Heart right ventricle (tissue), 16 donors: ENCODE measurements at regions not wholly inside any gene's neighbourhood (a gene's known extent, or its start where the extent isn't known, plus 50 kb on each side); places are given as distances from the start of the nearest gene placed in this dataset.

Experiments
- ATAC-seq, 8 donors: fragments of 200-7000 bp; cut with Tn5 transposase; one replicate each; pipeline ENCODE4 v1.9.1; 2020; ENCODE audit warnings: mild to moderate bottlenecking in 8 of 8, moderate library complexity in 8 of 8, moderate number of reproducible peaks in 1 of 8
- DNase-seq, 2 donors: peaks; one replicate each; pipeline ENCODE4 v3.0.0-alpha.2; 2020
- H3K27ac ChIP-seq, 10 donors: fragments of 200-600 bp; sonication (generic) in 2 of 10; one replicate each; pipeline versions ENCODE4 v1.5.0 to v1.8.0; 2020 to 2022; ENCODE audit warnings: mild to moderate bottlenecking in 3 of 10
- H3K27me3 ChIP-seq, 7 donors: fragments of 200-600 bp; one replicate each; pipeline ENCODE4 v1.8.0; 2021 to 2022; ENCODE audit warnings: mild to moderate bottlenecking in 2 of 7
- H3K36me3 ChIP-seq, 9 donors: fragments of 200-600 bp; sonication (generic) in 1 of 9; one replicate each; pipeline versions ENCODE4 v1.5.0 to v1.8.0; 2020 to 2022; ENCODE audit warnings: mild to moderate bottlenecking in 2 of 9
- H3K4me1 ChIP-seq, 9 donors: fragments of 200-600 bp; sonication (generic) in 1 of 9; one replicate each; pipeline versions ENCODE4 v1.5.0 to v1.8.0; 2020 to 2022; ENCODE audit warnings: mild to moderate bottlenecking in 4 of 9
- H3K4me3 ChIP-seq, 10 donors: fragments of 200-600 bp; sonication (generic) in 2 of 10; one replicate each; pipeline versions ENCODE4 v1.5.0 to v1.8.0; 2020 to 2022; ENCODE audit warnings: mild to moderate bottlenecking in 7 of 10, moderate library complexity in 2 of 10
- H3K9me3 ChIP-seq, 11 donors: fragments of 200-600 bp in 10 of 11; sonication (generic) in 2 of 11; one replicate each; pipeline versions ENCODE4 v1.5.0 to v1.8.0; 2013 to 2022; ENCODE audit warnings: mild to moderate bottlenecking in 2 of 11, control low read depth in 1 of 11, moderate library complexity in 1 of 11
- CTCF ChIP-seq, 9 donors: fragments of 200-600 bp; sonication (generic) in 2 of 9; IDR thresholded peaks; one replicate each; pipeline versions ENCODE4 v1.5.0 to v1.8.0; 2021 to 2022; ENCODE audit warnings: antibody characterized with exemption in 9 of 9, mild to moderate bottlenecking in 5 of 9, moderate library complexity in 1 of 9
- WGBS, 2 donors: extraction: QIAGEN DNeasy Blood & Tissue Kit; methylation state at CpG; one replicate each; pipeline ENCODE4 v1.1.7; 2013; ENCODE audit warnings: inconsistent platforms in 1 of 2; 5-methylcytosine and 5-hydroxymethylcytosine counted together
- intact Hi-C, 10 donors: fragments of 100-400 bp; cut with DNase I; formaldehyde crosslinking; loops; one replicate each; pipeline versions ENCODE4 v1.11.1 to v1.14.2; 2022
- donor health status: Arrhythmogenic right ventricular cardiomyopathy.
- donor health status: ischemic (EF 13 %, LVEDD 7.1; RV severe dilation, severe dysfunction).
- donor health status: healthy with polysubstance abuse.
- donor health status: DM: no; HTN: yes; CAD: no.
- donor health status: DM: no; HTN: no; CAD: no.
- donor health status: ischemic (EF 25% LVEDD 6.9; RV normal size, moderate dysfunction).
- donor health status: ischemic (EF 25% LVEDD 5.7; RV mildly dilated, moderate dysfunction).
- donor health status: healthy.
- donor health status: DM: yes; HTN: yes; CAD: no.
- donor health status: Ischemic cardiomyopathy.
- donor health status: ischemic (EF 35%, LVEDD 5.7; RV mildly dilated, moderate dysfunction).
- donor health status: nonischemic (EF 11% LVEDD 7.7; RV severe dilation, severe dysfunction).
- donor health status: DM: yes; HTN: yes; CAD: no.
- donor health status: PGD.
- donor health status: ischemic (EF 29% LVEDD 5.4; RV normal size, mild dysfunction).
- donor health status: nonischemic (EF 23%, LVEDD 6.1; RV moderate dilation, normal function).

DNA sequence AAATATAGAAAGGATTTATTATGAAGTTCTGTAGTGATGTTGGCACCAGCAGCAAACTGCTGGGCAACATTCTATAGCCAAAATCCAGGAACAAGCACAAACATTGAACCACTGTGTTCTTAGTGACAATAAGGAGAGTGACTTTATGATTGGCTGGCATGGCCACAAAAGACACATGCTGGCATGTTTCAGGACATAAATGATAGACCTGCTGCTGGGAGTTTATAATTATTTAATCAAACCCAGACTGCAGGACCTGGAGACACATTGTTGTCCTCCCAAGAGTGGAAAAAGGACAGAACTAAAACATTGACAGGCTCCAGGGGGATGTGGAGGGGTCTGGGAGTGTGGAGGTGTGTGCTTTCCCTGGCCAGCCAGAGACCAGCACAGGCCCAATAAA lies 255.3 kb upstream of the LRTM1 start:
- ATAC-seq (no peak), DNase-seq (no peak)
- intact Hi-C loops = loop anchor here in 7 of 10 donors (5.0 to 10.0 kb wide), 7 partner anchors 231 to 1238 kb away; no protein-coding TSS in a partner anchor
- Histone ChIP-seq H3K4me1 (no peaks in the 10 kb centered on the region), H3K4me3 (no peak overlapping the region), H3K9me3 (no peaks in the 10 kb centered on the region), H3K27ac (no peak overlapping the region), H3K27me3 (peaks cover 0 to 13% (median 11%) of the 10 kb centered on the region in 7 donors), H3K36me3 (no peaks in the 10 kb centered on the region)
- no peak for TF ChIP-seq CTCF (IDR thresholded peaks at IDR 0.05)

DNA sequence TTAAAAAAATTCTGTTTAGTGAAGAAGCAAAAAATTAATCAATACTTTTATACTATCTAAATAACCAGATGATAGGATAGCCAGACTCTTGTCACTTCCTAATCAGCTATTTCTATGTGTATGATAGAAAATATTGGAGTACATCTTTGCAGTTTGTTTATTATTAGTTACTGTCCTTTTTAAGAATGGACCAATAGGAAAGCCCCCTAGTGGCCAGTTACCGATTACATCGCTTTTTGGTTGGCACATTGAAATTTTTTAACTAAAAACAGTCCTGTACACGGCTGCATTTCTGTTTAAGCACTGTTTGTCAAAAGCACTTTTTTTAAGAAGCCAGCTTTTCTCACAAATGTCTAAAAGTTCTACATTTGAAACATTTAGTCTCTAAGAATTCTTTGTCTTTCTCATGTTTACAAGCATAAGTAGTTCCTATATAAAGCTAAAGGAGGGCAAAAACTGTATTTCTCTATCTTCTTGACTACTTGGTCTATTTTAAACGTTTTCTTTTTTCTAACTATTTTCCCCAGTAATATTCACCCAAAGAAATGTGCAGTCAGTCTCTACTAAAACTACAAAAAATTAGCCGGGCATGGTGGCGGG lies 253.2 kb upstream of the LRTM1 start:
- DNase-seq = peak in 1 of 2 donors; percentile 36
- intact Hi-C loops = loop anchor here in 8 of 10 donors (2.0 to 10.0 kb wide), 9 partner anchors 229 to 1236 kb away; no protein-coding TSS in a partner anchor
- no peak overlapping the region for H3K27ac ChIP-seq
- H3K27me3 ChIP-seq = peaks cover 0 to 18% (median 11%) of the 10 kb centered on the region in 7 donors
- WGBS, 2 donors = 35 to 38% methylated on average over 6 of the region's 6 CpGs
- H3K4me3 ChIP-seq = no peak overlapping the region
- H3K4me1 ChIP-seq = no peaks in the 10 kb centered on the region
- H3K36me3 ChIP-seq = no peaks in the 10 kb centered on the region
- peak; percentile 57 to 83 (median 70) for TF ChIP-seq CTCF (IDR thresholded peaks at IDR 0.05)
- ATAC-seq = no peak
- H3K9me3 ChIP-seq = no peaks in the 10 kb centered on the region

DNA sequence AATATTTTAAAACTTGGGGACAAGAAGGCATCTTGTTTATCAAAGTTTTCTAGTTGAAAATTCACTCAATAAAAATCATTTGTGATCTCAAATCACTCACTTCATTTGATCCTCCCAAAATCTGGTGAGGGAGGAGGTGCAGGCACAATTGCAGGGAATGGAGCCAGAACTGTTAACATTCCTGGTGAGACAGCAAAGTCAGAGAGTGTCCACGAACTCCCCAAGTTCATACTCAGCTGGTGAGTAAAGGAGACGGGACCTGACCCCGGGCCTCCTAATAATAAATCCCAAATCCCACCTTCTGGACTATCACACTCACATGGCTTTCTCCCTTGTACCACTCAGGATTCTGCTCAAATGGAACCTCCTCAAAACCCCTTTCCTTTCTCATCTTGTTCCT lies 252.3 kb upstream of the LRTM1 start:
- no peaks in the 10 kb centered on the region for H3K4me1 ChIP-seq
- intact Hi-C loops = loop anchor here in 8 of 10 donors (2.0 to 10.0 kb wide), 9 partner anchors 228 to 1235 kb away; no protein-coding TSS in a partner anchor
- ATAC-seq (no peak), DNase-seq (no peak)
- H3K27me3 ChIP-seq = peaks cover 0 to 18% (median 11%) of the 10 kb centered on the region in 7 donors
- H3K36me3 ChIP-seq = no peaks in the 10 kb centered on the region
- H3K9me3 ChIP-seq = no peaks in the 10 kb centered on the region
- TF ChIP-seq CTCF (IDR thresholded peaks at IDR 0.05) = no peak
- H3K4me3 ChIP-seq = no peak overlapping the region
- no peak overlapping the region for H3K27ac ChIP-seq
- 76 to 80% methylated on average over 3 of the region's 3 CpGs for WGBS, 2 donors

DNA sequence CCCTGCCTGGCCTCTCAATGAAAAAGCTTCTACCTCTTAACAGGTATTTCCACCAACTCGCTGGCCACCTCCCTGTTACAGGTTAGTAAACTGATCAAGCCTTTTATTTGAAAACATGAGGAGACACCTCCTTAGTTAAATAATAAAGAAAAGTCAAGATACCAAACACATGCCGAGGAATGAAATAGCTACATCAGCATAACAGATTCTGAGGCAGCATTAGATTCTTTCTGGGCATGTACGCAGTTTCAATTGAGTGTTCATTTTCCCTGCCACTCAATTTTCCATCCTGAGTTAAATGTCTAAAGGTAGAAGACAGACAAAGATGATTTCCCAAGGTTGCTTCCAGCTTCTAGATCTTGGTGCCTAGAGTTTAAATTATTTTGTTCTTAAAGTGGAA lies 250.5 kb upstream of the LRTM1 start:
- TF ChIP-seq CTCF (IDR thresholded peaks at IDR 0.05) = no peak
- Histone ChIP-seq H3K27ac (no peak overlapping the region), H3K4me3 (no peak overlapping the region), H3K36me3 (no peaks in the 10 kb centered on the region), H3K4me1 (no peaks in the 10 kb centered on the region), H3K27me3 (peaks cover 0 to 16% (median 11%) of the 10 kb centered on the region in 7 donors), H3K9me3 (no peaks in the 10 kb centered on the region)
- WGBS, 2 donors = 89 to 96% methylated on average over 3 of the region's 3 CpGs
- intact Hi-C loops = loop anchor here in 6 of 10 donors (5.0 to 10.0 kb wide), 8 partner anchors 224 to 1241 kb away; no protein-coding TSS in a partner anchor
- DNase-seq (no peak), ATAC-seq (no peak)
